CD4-positive, alpha-beta T cell treated with Interleukin-6 at 100 ng/mL for 8 hours (primary cell): ENCODE measurements at regions not wholly inside any gene's neighbourhood (a gene's known extent, or its start where the extent isn't known, plus 50 kb on each side); places are given as distances from the start of the nearest gene placed in this dataset.

Experiments
- DNase-seq: peaks from one replicate; pipeline ENCODE4 v3.0.0-alpha.2; 2020; ENCODE audit warnings: mixed read lengths, low spot score

GRCh38 chr1:112788054-112788453, 72.9 kb upstream of the PPM1J start:
- DNase-seq: no peak

GRCh38 chr1:112783059-112783458, 67.9 kb upstream of the PPM1J start:
- no peak for DNase-seq

- DNase-seq: no peak
Measured at GRCh38 chr1:112779665-112780526, 64.8 kb upstream of the PPM1J start.

- DNase-seq: no peak
Measured at GRCh38 chr1:112778137-112778536, 63.0 kb upstream of the PPM1J start.

GRCh38 chr1:112776688-112777087, 61.6 kb upstream of the PPM1J start:
- no peak for DNase-seq

- no peak for DNase-seq
Measured at GRCh38 chr1:112772781-112773180, 57.6 kb upstream of the PPM1J start.

GRCh38 chr1:112770724-112771123, 55.6 kb upstream of the PPM1J start:
- no peak for DNase-seq

GRCh38 chr1:112769611-112770010, 54.5 kb upstream of the PPM1J start:
- no peak for DNase-seq

- DNase-seq: no peak
Measured at GRCh38 chr1:112767646-112768045, 52.5 kb upstream of the PPM1J start.
